Breast epithelium (tissue), 4 donors: ENCODE measurements at regions not wholly inside any gene's neighbourhood (a gene's known extent, or its start where the extent isn't known, plus 50 kb on each side); places are given as distances from the start of the nearest gene placed in this dataset.

ENCODE experiments used
- DNase-seq, 2 donors: peaks; one replicate each; pipeline ENCODE4 v3.0.0-alpha.2; 2019; ENCODE audit warnings: low spot score in 2 of 2
- H3K27ac ChIP-seq, 2 donors: fragments of 200-600 bp; sonication (generic) in 1 of 2; one replicate each; pipeline ENCODE4 v1.5.1; 2016 to 2019; ENCODE audit warnings: mild to moderate bottlenecking in 1 of 2
- H3K27me3 ChIP-seq, 2 donors: fragments of 200-600 bp; sonication (generic) in 1 of 2; one replicate each; pipeline versions ENCODE4 v1.5.1 to v1.6.0; 2017 to 2019; ENCODE audit warnings: control low read depth in 1 of 2, mild to moderate bottlenecking in 1 of 2
- H3K36me3 ChIP-seq: fragments of 200-600 bp; one replicate; pipeline ENCODE4 v1.5.1; 2019
- H3K4me1 ChIP-seq, 2 donors: fragments of 200-600 bp; sonication (generic); one replicate each; pipeline ENCODE4 v1.5.1; 2016 to 2019; ENCODE audit warnings: control low read depth in 1 of 2
- H3K4me3 ChIP-seq, 3 donors: fragments of 200-600 bp; sonication (generic); 1 replicate in 2 of 3; 2 replicates in 1 of 3; pipeline ENCODE4 v1.5.1; 2016 to 2019; ENCODE audit warnings: mild to moderate bottlenecking in 3 of 3, moderate library complexity in 2 of 3
- H3K9me3 ChIP-seq, 2 donors: fragments of 200-600 bp; sonication (generic) in 1 of 2; one replicate each; pipeline ENCODE4 v1.5.1; 2016 to 2019; ENCODE audit warnings: control low read depth in 1 of 2
- POLR2A ChIP-seq: fragments of 450-650 bp; IDR thresholded peaks from one replicate; pipeline ENCODE4 v1.6.1; 2016; ENCODE audit warnings: antibody characterized with exemption, mild to moderate bottlenecking, moderate library complexity
- POLR2AphosphoS5 ChIP-seq, 3 donors: sonication (generic); formaldehyde crosslinking; IDR thresholded peaks; one replicate each; pipeline ENCODE4 v1.6.1; 2017; ENCODE audit warnings: antibody characterized with exemption in 3 of 3
- intact Hi-C: fragments of 100-400 bp; cut with DNase I; formaldehyde crosslinking; loops from one replicate; pipeline ENCODE4 v1.15.1; 2023; ENCODE audit warnings: low total_unique reads
- TF ChIP-seq, protein P1 (sequence below), 3 donors: fragments of 450-650 bp; IDR thresholded peaks; one replicate each; pipeline ENCODE4 v1.5.1; 2016 to 2017; ENCODE audit warnings: antibody characterized with exemption in 3 of 3, mild to moderate bottlenecking in 3 of 3, moderate library complexity in 3 of 3

DNA sequence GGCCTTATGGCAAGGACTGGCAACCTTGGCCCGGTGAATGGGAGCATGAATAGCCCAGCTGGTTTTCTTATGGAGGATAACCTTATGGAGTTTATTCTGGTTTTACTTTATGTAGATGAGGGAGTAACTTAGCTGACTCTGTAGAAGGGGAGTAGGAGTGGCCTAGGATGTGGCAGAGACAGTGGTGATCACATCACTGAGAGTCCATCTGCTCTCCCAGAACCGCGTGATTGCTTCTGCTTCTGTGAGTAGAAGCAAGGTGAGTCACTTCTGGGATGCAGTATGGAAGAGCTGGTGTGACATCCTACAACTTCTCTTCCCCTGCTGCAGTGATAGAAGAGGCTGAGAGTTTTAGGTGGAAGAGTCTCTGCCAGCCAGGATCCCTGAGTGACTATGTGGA is 129.2 kb downstream of the RPS24 start:
- intact Hi-C loops = no loop called here
- no peak overlapping the region for H3K27ac ChIP-seq
- TF ChIP-seq, protein P1, sequence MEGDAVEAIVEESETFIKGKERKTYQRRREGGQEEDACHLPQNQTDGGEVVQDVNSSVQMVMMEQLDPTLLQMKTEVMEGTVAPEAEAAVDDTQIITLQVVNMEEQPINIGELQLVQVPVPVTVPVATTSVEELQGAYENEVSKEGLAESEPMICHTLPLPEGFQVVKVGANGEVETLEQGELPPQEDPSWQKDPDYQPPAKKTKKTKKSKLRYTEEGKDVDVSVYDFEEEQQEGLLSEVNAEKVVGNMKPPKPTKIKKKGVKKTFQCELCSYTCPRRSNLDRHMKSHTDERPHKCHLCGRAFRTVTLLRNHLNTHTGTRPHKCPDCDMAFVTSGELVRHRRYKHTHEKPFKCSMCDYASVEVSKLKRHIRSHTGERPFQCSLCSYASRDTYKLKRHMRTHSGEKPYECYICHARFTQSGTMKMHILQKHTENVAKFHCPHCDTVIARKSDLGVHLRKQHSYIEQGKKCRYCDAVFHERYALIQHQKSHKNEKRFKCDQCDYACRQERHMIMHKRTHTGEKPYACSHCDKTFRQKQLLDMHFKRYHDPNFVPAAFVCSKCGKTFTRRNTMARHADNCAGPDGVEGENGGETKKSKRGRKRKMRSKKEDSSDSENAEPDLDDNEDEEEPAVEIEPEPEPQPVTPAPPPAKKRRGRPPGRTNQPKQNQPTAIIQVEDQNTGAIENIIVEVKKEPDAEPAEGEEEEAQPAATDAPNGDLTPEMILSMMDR (IDR thresholded peaks at IDR 0.05) = no peak
- no peak for TF ChIP-seq POLR2A
- TF ChIP-seq POLR2AphosphoS5 (IDR thresholded peaks at IDR 0.05) = no peak

DNA sequence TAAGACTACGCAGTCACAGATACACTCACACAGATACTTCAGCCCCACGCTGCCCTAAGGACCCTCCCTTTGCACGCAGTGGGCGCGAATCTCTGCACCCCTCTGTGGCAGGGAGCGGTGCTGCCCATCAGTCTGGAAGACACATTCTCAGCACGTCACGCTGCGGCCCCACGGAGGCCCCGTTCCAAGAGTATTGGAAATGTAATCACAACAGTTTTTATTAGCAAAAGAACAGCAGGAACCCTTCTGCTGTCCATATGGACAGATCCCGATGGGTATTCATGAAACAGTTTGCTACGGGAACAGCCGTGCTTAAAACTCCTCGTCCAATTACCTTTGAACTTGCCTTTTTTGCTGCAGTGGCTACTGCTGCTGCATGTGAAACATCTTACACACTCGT is 131.0 kb downstream of the RPS24 start:
- no peaks in the 10 kb centered on the region for H3K27me3 ChIP-seq
- no peak overlapping the region for H3K4me3 ChIP-seq
- no peaks in the 10 kb centered on the region for H3K4me1 ChIP-seq
- no peaks in the 10 kb centered on the region for H3K36me3 ChIP-seq
- intact Hi-C loops = no loop called here
- no peak overlapping the region for H3K27ac ChIP-seq
- DNase-seq = no peak
- H3K9me3 ChIP-seq = peaks cover 0 to 5% of the 10 kb centered on the region in 2 donors
- TF ChIP-seq, protein P1 (IDR thresholded peaks at IDR 0.05) = no peak
- TF ChIP-seq POLR2A = no peak
- TF ChIP-seq POLR2AphosphoS5 (IDR thresholded peaks at IDR 0.05) = no peak

More for the DNA sequence above, 129.2 kb downstream of the RPS24 start:
- no peaks in the 10 kb centered on the region for H3K4me1 ChIP-seq
- no peak overlapping the region for H3K4me3 ChIP-seq
- peaks cover 0 to 5% of the 10 kb centered on the region in 2 donors for H3K9me3 ChIP-seq
- H3K27me3 ChIP-seq = no peaks in the 10 kb centered on the region
- no peaks in the 10 kb centered on the region for H3K36me3 ChIP-seq
- DNase-seq = no peak

DNA sequence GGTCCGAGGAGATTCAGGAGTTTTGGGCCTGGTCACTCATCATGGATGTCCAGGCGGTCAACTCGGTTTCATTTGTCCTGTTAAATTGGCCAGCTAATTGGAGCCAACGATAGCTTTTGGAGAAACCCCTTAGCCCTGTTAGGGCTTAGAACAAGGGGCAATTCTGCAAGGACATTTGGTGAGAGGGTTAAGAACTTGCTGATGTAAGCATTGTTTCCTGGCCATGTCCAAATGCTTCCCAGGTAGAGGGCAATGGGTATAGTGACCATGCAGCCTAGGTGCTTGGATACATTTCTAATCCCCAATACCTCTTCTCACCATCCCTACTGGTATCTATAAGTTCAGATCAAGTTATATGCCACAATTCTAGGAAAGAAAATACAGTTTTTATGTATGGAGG is 131.5 kb downstream of the RPS24 start:
- Histone ChIP-seq H3K27me3 (no peaks in the 10 kb centered on the region), H3K36me3 (no peaks in the 10 kb centered on the region), H3K4me1 (no peaks in the 10 kb centered on the region), H3K27ac (no peak overlapping the region), H3K9me3 (peaks cover 0 to 5% of the 10 kb centered on the region in 2 donors), H3K4me3 (no peak overlapping the region)
- no peak for TF ChIP-seq POLR2AphosphoS5 (IDR thresholded peaks at IDR 0.05)
- TF ChIP-seq, protein P1 (IDR thresholded peaks at IDR 0.05) = no peak
- TF ChIP-seq POLR2A = no peak
- no peak for DNase-seq
- intact Hi-C loops = no loop called here

- Histone ChIP-seq H3K36me3 (no peaks in the 10 kb centered on the region), H3K4me1 (no peaks in the 10 kb centered on the region), H3K4me3 (no peak overlapping the region), H3K27me3 (no peaks in the 10 kb centered on the region), H3K9me3 (peaks cover 0 to 5% of the 10 kb centered on the region in 2 donors), H3K27ac (no peak overlapping the region)
- intact Hi-C loops = no loop called here
- no peak for DNase-seq
- TF ChIP-seq POLR2A (no peak), POLR2AphosphoS5 (IDR thresholded peaks at IDR 0.05) (no peak)
- TF ChIP-seq, protein P1 (IDR thresholded peaks at IDR 0.05) = no peak
These were observed 132.0 kb downstream of the RPS24 start for GRCh38 chr10:78165617-78166016.

DNA sequence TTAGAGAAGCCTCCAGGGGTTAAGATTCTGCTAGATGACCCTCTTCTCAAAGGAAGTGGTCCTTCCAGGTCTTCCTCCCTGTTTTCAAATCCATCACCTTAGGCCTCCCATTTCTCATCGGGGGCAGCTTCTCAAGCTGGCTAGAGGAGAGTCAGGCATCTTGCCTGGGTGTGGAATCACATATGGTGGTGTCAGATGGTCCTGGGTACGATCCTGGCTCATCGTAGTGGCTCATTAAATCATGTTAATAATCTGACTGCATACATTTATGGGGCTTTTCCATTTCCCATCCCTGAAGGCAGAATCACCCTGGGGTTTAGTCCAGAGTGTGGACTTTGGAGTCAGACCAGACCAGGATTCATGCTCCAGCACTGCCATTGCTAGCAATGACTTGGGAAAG is 132.6 kb downstream of the RPS24 start:
- H3K9me3 ChIP-seq = peaks cover 0 to 5% of the 10 kb centered on the region in 2 donors
- no peaks in the 10 kb centered on the region for H3K4me1 ChIP-seq
- intact Hi-C loops = no loop called here
- no peak for TF ChIP-seq POLR2A
- TF ChIP-seq POLR2AphosphoS5 (IDR thresholded peaks at IDR 0.05) = no peak
- TF ChIP-seq, protein P1 (IDR thresholded peaks at IDR 0.05) = no peak
- no peaks in the 10 kb centered on the region for H3K36me3 ChIP-seq
- no peak for DNase-seq
- H3K4me3 ChIP-seq = no peak overlapping the region
- no peak overlapping the region for H3K27ac ChIP-seq
- no peaks in the 10 kb centered on the region for H3K27me3 ChIP-seq
